22Rv1 (cell line): ENCODE measurements at regions not wholly inside any gene's neighbourhood (a gene's known extent, or its start where the extent isn't known, plus 50 kb on each side); places are given as distances from the start of the nearest gene placed in this dataset.

Source experiments
- CTCF ChIP-seq: fragments of 450-650 bp; IDR thresholded peaks from 2 replicates; pipeline ENCODE4 v1.5.1; 2017; ENCODE audit warnings: mild to moderate bottlenecking
- ZFX ChIP-seq: fragments of 450-650 bp; IDR thresholded peaks from 2 replicates; pipeline ENCODE4 v1.6.1; 2017; ENCODE audit warnings: antibody characterized with exemption, borderline replicate concordance

GRCh38 chr7:41769162-41769561 is 66.3 kb upstream of the INHBA start:
- no peak for TF ChIP-seq CTCF
- no peak for TF ChIP-seq ZFX
